Lung (tissue), 11 donors: ENCODE measurements at regions not wholly inside any gene's neighbourhood (a gene's known extent, or its start where the extent isn't known, plus 50 kb on each side); places are given as distances from the start of the nearest gene placed in this dataset.

Experiments used
- ATAC-seq: fragments of 200-7000 bp; cut with Tn5 transposase; one replicate; pipeline ENCODE4 v1.9.1; 2020; ENCODE audit warnings: moderate number of reproducible peaks; ENCODE audit not compliant: insufficient read depth, low FRiP score
- DNase-seq, 3 donors: peaks; one replicate each; pipeline ENCODE4 v3.0.0-alpha.2; 2013 to 2017
- H3K27ac ChIP-seq, 2 donors: one replicate each; pipeline ENCODE4 v1.5.1; 2013; ENCODE audit warnings: mild to moderate bottlenecking in 2 of 2, moderate library complexity in 2 of 2, control low read depth in 1 of 2, inconsistent platforms in 1 of 2, low read depth in 1 of 2, low read length in 1 of 2
- H3K27me3 ChIP-seq, 3 donors: one replicate each; pipeline ENCODE4 v1.5.1; 2013; ENCODE audit warnings: low read length in 2 of 3; ENCODE audit not compliant: control insufficient read depth in 3 of 3, insufficient read depth in 3 of 3
- H3K36me3 ChIP-seq, 4 donors: one replicate each; pipeline ENCODE4 v1.5.1; 2013; ENCODE audit warnings: low read length in 4 of 4, mild to moderate bottlenecking in 1 of 4, moderate library complexity in 1 of 4; ENCODE audit not compliant: control insufficient read depth in 4 of 4, insufficient read depth in 4 of 4
- H3K4me1 ChIP-seq, 5 donors: one replicate each; pipeline ENCODE4 v1.5.1; 2013; ENCODE audit warnings: low read length in 5 of 5, mild to moderate bottlenecking in 2 of 5, moderate library complexity in 1 of 5; ENCODE audit not compliant: control insufficient read depth in 5 of 5, insufficient read depth in 5 of 5
- H3K4me3 ChIP-seq: one replicate; pipeline ENCODE4 v1.5.1; 2013; ENCODE audit warnings: mild to moderate bottlenecking, control low read depth, moderate library complexity
- H3K9ac ChIP-seq, 2 donors: one replicate each; pipeline ENCODE4 v1.5.1; 2013; ENCODE audit warnings: low read length in 2 of 2, control low read depth in 1 of 2; ENCODE audit not compliant: insufficient read depth in 1 of 2
- H3K9me3 ChIP-seq, 4 donors: one replicate each; pipeline ENCODE4 v1.5.1; 2013; ENCODE audit warnings: low read length in 3 of 4, mild to moderate bottlenecking in 1 of 4, moderate library complexity in 1 of 4; ENCODE audit not compliant: control insufficient read depth in 4 of 4, insufficient read depth in 3 of 4
- CTCF ChIP-seq: IDR thresholded peaks from 2 replicates; pipeline ENCODE4 v1.5.1; 2012; ENCODE audit warnings: mild to moderate bottlenecking; ENCODE audit errors: control extremely low read depth, extremely low read depth
- WGBS, 2 donors: extraction: QIAGEN DNeasy Blood & Tissue Kit; methylation state at CpG; one replicate each; pipeline ENCODE4 v1.1.7; 2013; 5-methylcytosine and 5-hydroxymethylcytosine counted together
- donor health status: control.
- donor health status: control.
- donor health status: Bipolar disorder and iron deficiency.
- donor health status: healthy.
- donor health status: DM: yes; HTN: yes; CAD: no.

- H3K9me3 ChIP-seq: no peaks in the 10 kb centered on the region
- no peak for TF ChIP-seq CTCF
- H3K4me3 ChIP-seq: no peak overlapping the region
- H3K27me3 ChIP-seq: no peaks in the 10 kb centered on the region
- H3K9ac ChIP-seq: no peak overlapping the region
- H3K27ac ChIP-seq: no peak overlapping the region
- 73 to 75% methylated on average over 2 of the region's 2 CpGs for WGBS, 2 donors
- no peaks in the 10 kb centered on the region for H3K36me3 ChIP-seq
- H3K4me1 ChIP-seq: peaks cover 0 to 25% (median 0%) of the 10 kb centered on the region in 5 donors
- DNase-seq: peak in 2 of 3 donors; percentile 40 to 65
- ATAC-seq: no peak
Observed at GRCh38 chr1:106793651-106794050, 262.8 kb upstream of the PRMT6 start.

DNA sequence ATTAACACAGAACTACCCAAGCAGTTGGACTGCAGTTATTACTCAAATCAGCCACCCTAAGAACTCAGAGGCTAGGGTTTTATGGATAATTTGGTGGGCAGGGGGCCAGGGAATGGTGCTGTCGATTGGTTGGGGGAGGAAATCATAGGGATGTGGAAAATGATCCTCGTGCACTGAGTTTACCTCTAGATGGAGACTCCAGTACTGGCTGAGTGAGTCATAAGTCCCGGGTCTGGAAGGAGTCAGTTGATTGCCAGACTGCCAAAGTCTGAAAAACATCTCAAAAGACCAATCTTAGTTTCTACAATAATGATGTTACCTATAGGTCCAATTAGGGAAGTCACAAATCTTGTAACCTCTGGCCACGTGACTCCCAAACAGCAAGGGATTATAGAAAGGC is 257.5 kb upstream of the PRMT6 start:
- Histone ChIP-seq H3K9me3 (no peaks in the 10 kb centered on the region), H3K36me3 (no peaks in the 10 kb centered on the region), H3K4me1 (peaks cover 0 to 7% (median 0%) of the 10 kb centered on the region in 5 donors), H3K27ac (no peak overlapping the region), H3K9ac (no peak overlapping the region), H3K27me3 (no peaks in the 10 kb centered on the region), H3K4me3 (no peak overlapping the region)
- ATAC-seq (no peak), DNase-seq (no peak)
- 75 to 80% methylated on average over 4 of the region's 4 CpGs for WGBS, 2 donors
- TF ChIP-seq CTCF: no peak

DNA sequence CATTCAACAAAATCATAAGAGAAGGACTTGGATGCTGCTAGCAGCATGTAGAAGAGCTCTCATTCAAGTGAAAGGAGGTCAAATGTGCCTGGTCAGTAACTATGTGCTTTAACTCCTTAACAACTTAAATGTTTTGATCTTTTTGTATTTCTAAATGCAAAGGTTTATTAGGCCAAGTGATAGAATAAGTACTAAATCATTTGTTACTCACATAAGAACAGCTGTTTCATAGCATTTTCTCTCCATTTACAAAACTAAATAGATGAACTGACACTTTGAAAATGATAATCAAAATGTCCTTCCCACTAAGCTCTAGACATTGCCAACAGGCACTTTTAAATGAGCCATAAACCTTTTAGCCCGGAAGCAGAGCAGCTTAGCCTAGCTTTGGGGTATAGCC is 254.3 kb upstream of the PRMT6 start:
- TF ChIP-seq CTCF: no peak
- Histone ChIP-seq H3K4me1 (peaks cover 0 to 4% (median 0%) of the 10 kb centered on the region in 5 donors), H3K9me3 (no peaks in the 10 kb centered on the region), H3K27ac (no peak overlapping the region), H3K4me3 (no peak overlapping the region), H3K36me3 (no peaks in the 10 kb centered on the region), H3K9ac (no peak overlapping the region), H3K27me3 (no peaks in the 10 kb centered on the region)
- ATAC-seq: no peak
- WGBS, 2 donors: 55 to 71% methylated on average over 1 of the region's 1 CpG
- DNase-seq: peak in 2 of 3 donors; percentile 74 to 76

GRCh38 chr1:106814418-106814817 is 242.1 kb upstream of the PRMT6 start:
- Histone ChIP-seq H3K27ac (no peak overlapping the region), H3K9ac (no peak overlapping the region), H3K36me3 (no peaks in the 10 kb centered on the region), H3K4me3 (no peak overlapping the region), H3K27me3 (no peaks in the 10 kb centered on the region), H3K4me1 (peaks cover 0 to 9% (median 0%) of the 10 kb centered on the region in 5 donors), H3K9me3 (peaks cover 0 to 5% (median 2%) of the 10 kb centered on the region in 4 donors)
- DNase-seq: no peak
- no peak for TF ChIP-seq CTCF
- WGBS, 2 donors: 65 to 87% methylated on average over 2 of the region's 2 CpGs
- no peak for ATAC-seq
